Cardiac muscle cell (in vitro differentiated cells and primary cell): ENCODE measurements at regions not wholly inside any gene's neighbourhood (a gene's known extent, or its start where the extent isn't known, plus 50 kb on each side); places are given as distances from the start of the nearest gene placed in this dataset.

ENCODE experiments used
- DNase-seq, 2 donors: peaks; one replicate each; pipeline versions ENCODE4 v3.0.0 to v3.0.0-alpha.2; 2010 to 2017; ENCODE audit warnings: low read depth in 1 of 2, low spot score in 1 of 2
- H3K27ac ChIP-seq: fragments of 200-600 bp; sonication (generic); 2 replicates; pipeline ENCODE4 v1.5.1; 2016
- H3K27me3 ChIP-seq: fragments of 200-600 bp; sonication (generic); 2 replicates; pipeline ENCODE4 v1.6.0; 2016; ENCODE audit warnings: control low read depth
- H3K36me3 ChIP-seq: fragments of 200-600 bp; sonication (generic); 2 replicates; pipeline ENCODE4 v1.5.1; 2016; ENCODE audit warnings: control low read depth
- H3K4me1 ChIP-seq: fragments of 200-600 bp; sonication (generic); 2 replicates; pipeline ENCODE4 v1.8.1; 2017; ENCODE audit warnings: low read depth, mild to moderate bottlenecking, mixed run types
- H3K4me3 ChIP-seq: fragments of 200-600 bp; sonication (generic); 2 replicates; pipeline ENCODE4 v1.5.1; 2016; ENCODE audit warnings: mild to moderate bottlenecking
- H3K9me3 ChIP-seq: fragments of 200-600 bp; sonication (generic); 2 replicates; pipeline ENCODE4 v1.5.1; 2017; ENCODE audit warnings: low read depth, mild to moderate bottlenecking, control low read depth
- TF ChIP-seq, protein P1 (sequence below): IDR thresholded peaks from 2 replicates; pipeline ENCODE4 v1.5.1; 2012; ENCODE audit warnings: low read depth, mild to moderate bottlenecking, low read length

- H3K27me3 ChIP-seq: no peaks in the 10 kb centered on the region
- no peak overlapping the region for H3K27ac ChIP-seq
- H3K36me3 ChIP-seq: no peaks in the 10 kb centered on the region
- TF ChIP-seq, protein P1, sequence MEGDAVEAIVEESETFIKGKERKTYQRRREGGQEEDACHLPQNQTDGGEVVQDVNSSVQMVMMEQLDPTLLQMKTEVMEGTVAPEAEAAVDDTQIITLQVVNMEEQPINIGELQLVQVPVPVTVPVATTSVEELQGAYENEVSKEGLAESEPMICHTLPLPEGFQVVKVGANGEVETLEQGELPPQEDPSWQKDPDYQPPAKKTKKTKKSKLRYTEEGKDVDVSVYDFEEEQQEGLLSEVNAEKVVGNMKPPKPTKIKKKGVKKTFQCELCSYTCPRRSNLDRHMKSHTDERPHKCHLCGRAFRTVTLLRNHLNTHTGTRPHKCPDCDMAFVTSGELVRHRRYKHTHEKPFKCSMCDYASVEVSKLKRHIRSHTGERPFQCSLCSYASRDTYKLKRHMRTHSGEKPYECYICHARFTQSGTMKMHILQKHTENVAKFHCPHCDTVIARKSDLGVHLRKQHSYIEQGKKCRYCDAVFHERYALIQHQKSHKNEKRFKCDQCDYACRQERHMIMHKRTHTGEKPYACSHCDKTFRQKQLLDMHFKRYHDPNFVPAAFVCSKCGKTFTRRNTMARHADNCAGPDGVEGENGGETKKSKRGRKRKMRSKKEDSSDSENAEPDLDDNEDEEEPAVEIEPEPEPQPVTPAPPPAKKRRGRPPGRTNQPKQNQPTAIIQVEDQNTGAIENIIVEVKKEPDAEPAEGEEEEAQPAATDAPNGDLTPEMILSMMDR: no peak
- no peak overlapping the region for H3K4me3 ChIP-seq
- DNase-seq: no peak
- no peaks in the 10 kb centered on the region for H3K9me3 ChIP-seq
- H3K4me1 ChIP-seq: peaks cover 8% of the 10 kb centered on the region
Measured at GRCh38 chr2:236501026-236501425, 68.6 kb upstream of the ACKR3 start.

DNA sequence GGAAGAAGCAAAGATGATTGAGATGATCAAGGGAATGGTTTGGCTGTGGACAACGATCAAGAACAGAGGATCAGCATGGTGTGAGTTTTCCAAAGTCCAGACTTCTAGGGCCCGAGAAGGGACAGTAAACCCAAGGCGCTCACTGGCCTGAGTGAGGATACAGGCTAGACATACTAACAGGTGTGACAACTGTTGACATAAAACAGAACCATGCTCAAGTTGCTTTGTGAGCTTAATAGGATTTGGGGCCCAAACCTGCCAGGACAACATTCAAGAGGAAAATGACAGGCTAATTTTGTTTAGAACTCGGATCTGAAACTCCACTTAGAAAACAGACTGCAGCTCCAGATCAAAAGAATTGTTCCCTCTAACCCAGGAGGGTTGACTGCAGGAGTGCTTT is 68.1 kb upstream of the ACKR3 start:
- peak in 1 of 2 donors; percentile 39 for DNase-seq
- Histone ChIP-seq H3K36me3 (no peaks in the 10 kb centered on the region), H3K27ac (peak overlapping the region; percentile 29), H3K27me3 (peaks cover 1% of the 10 kb centered on the region), H3K4me3 (no peak overlapping the region), H3K4me1 (peaks cover 8% of the 10 kb centered on the region), H3K9me3 (no peaks in the 10 kb centered on the region)
- TF ChIP-seq, protein P1: no peak

GRCh38 chr2:236503100-236503499 is 66.5 kb upstream of the ACKR3 start:
- no peak overlapping the region for H3K27ac ChIP-seq
- TF ChIP-seq, protein P1: peak; percentile 19
- no peak overlapping the region for H3K4me3 ChIP-seq
- no peak for DNase-seq
- H3K36me3 ChIP-seq: no peaks in the 10 kb centered on the region
- peaks cover 8% of the 10 kb centered on the region for H3K4me1 ChIP-seq
- no peaks in the 10 kb centered on the region for H3K9me3 ChIP-seq
- peaks cover 5% of the 10 kb centered on the region for H3K27me3 ChIP-seq

- Histone ChIP-seq H3K27me3 (peaks cover 5% of the 10 kb centered on the region), H3K9me3 (no peaks in the 10 kb centered on the region), H3K36me3 (no peaks in the 10 kb centered on the region), H3K27ac (no peak overlapping the region), H3K4me3 (no peak overlapping the region), H3K4me1 (peaks cover 8% of the 10 kb centered on the region)
- DNase-seq: no peak
- TF ChIP-seq, protein P1: no peak
Measured at GRCh38 chr2:236503583-236503982, 66.0 kb upstream of the ACKR3 start.

DNA sequence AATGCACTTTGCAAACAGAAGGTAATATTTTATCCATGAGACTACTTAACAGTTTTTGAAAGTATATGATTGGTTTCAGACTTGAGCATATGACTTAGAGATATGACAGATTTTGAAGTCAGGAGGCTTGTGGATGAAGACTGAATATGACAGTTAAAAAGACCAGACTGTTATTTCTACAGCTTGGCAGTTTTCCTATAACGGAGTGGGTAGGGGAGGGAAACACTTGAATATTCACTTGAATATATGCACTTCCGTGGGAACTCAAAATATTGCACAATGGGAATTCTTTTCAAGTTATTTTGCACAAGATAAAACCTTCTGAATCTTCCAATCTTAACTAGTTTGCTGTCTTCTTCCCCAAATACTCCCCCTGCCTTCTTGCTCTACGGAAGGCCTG is 64.6 kb upstream of the ACKR3 start:
- Histone ChIP-seq H3K9me3 (no peaks in the 10 kb centered on the region), H3K27ac (no peak overlapping the region), H3K36me3 (no peaks in the 10 kb centered on the region), H3K4me1 (peaks cover 8% of the 10 kb centered on the region), H3K27me3 (peaks cover 14% of the 10 kb centered on the region), H3K4me3 (no peak overlapping the region)
- TF ChIP-seq, protein P1: no peak
- peak in 1 of 2 donors; percentile 80 for DNase-seq

- Histone ChIP-seq H3K9me3 (no peaks in the 10 kb centered on the region), H3K27me3 (peaks cover 18% of the 10 kb centered on the region), H3K36me3 (no peaks in the 10 kb centered on the region), H3K4me3 (no peak overlapping the region), H3K4me1 (peaks cover 8% of the 10 kb centered on the region), H3K27ac (no peak overlapping the region)
- TF ChIP-seq, protein P1: no peak
- DNase-seq: no peak
Measured at GRCh38 chr2:236505648-236506047, 64.0 kb upstream of the ACKR3 start.
